ENCODE measurements at regions not wholly inside any gene's neighbourhood (a gene's known extent, or its start where the extent isn't known, plus 50 kb on each side); places are given as distances from the start of the nearest gene placed in this dataset.

GRCh38 chr18:2411381-2411960, 159.8 kb downstream of the METTL4 start:
- DNase-seq: no peak

- DNase-seq: no peak
Measured at GRCh38 chr18:2412281-2412680, 159.0 kb downstream of the METTL4 start.

- no peak for DNase-seq
Measured at GRCh38 chr18:2412996-2413751, 158.1 kb downstream of the METTL4 start.

GRCh38 chr18:2414235-2414634, 157.1 kb downstream of the METTL4 start:
- DNase-seq: no peak

GRCh38 chr18:2415656-2416055, 155.6 kb downstream of the METTL4 start:
- DNase-seq: no peak

GRCh38 chr18:2417861-2418610, 153.3 kb downstream of the METTL4 start:
- no peak for DNase-seq

- DNase-seq: no peak
Measured at GRCh38 chr18:2420367-2420766, 150.9 kb downstream of the METTL4 start.

GRCh38 chr18:2423761-2424160, 147.5 kb downstream of the METTL4 start:
- no peak for DNase-seq

- DNase-seq: no peak
Measured at GRCh38 chr18:2424420-2424819, 146.9 kb downstream of the METTL4 start.

- DNase-seq: no peak
Measured at GRCh38 chr18:2425426-2426317, 145.6 kb downstream of the METTL4 start.

- DNase-seq: no peak
Measured at GRCh38 chr18:2430191-2430590, 141.1 kb downstream of the METTL4 start.

- no peak for DNase-seq
Measured at GRCh38 chr18:2431806-2432205, 139.5 kb downstream of the METTL4 start.

GRCh38 chr18:2433366-2433765, 137.9 kb downstream of the METTL4 start:
- no peak for DNase-seq

GRCh38 chr18:2441544-2441943, 129.8 kb downstream of the METTL4 start:
- DNase-seq: no peak

GRCh38 chr18:2442006-2442405, 129.3 kb downstream of the METTL4 start:
- DNase-seq: no peak

- DNase-seq: no peak
Measured at GRCh38 chr18:2442726-2443275, 128.5 kb downstream of the METTL4 start.

- DNase-seq: no peak
Measured at GRCh38 chr18:2444201-2444875, 127.0 kb downstream of the METTL4 start.

- no peak for DNase-seq
Measured at GRCh38 chr18:2448565-2449151, 122.6 kb downstream of the METTL4 start.

GRCh38 chr18:2451556-2451955, 119.7 kb downstream of the METTL4 start:
- DNase-seq: no peak

- DNase-seq: no peak
Measured at GRCh38 chr18:2459886-2460285, 111.4 kb downstream of the METTL4 start.

- DNase-seq: no peak
Measured at GRCh38 chr18:2466978-2467377, 104.3 kb downstream of the METTL4 start.

GRCh38 chr18:2468051-2468450, 103.3 kb downstream of the METTL4 start:
- no peak for DNase-seq

All from activated effector memory CD4-positive, alpha-beta T cell treated with Interleukin-2 at 50 U/mL for 16 hours (primary cell).